HG03354 (cell line): ENCODE measurements at regions not wholly inside any gene's neighbourhood (a gene's known extent, or its start where the extent isn't known, plus 50 kb on each side); places are given as distances from the start of the nearest gene placed in this dataset.
A peak's percentile ranks its signal among the peaks of the same experiment; 100 is the strongest.
"Not testable (repeated sequence)": the region's sequence is repeated elsewhere in the genome, so short reads cannot be mapped to it uniquely, and the experiment has no call there.

Experiments used
- ATAC-seq: cut with Tn5 transposase; IDR thresholded peaks from one replicate; pipeline ENCODE4 v1.9.1; 2021; ENCODE audit warnings: mild to moderate bottlenecking; ENCODE audit not compliant: unreplicated experiment, poor library complexity, severe bottlenecking

- no peak for ATAC-seq
These were observed 55.0 kb upstream of the PPP1R2C start for GRCh38 chrX:42832764-42833549.

DNA sequence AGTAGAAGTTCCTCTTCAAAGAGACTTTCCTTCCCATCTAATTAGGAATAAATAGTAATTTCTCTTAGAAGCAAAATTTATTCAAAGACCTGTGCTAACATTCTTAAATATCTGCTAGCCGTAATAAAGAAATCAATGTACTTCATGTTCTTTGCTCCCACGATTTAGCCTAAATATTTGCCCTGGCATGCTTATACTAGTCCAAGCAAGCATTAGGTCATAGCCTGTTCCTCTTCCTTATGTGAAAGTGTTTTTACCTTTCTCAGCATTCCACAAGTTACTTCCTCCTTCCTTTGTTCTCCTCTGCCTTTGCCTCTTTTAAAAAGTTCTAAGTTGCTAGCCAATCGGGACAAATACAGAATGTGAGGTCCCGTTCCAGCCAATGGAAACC lies 55.6 kb upstream of the PPP1R2C start:
- ATAC-seq = not testable (repeated sequence)

- peak; percentile 59 for ATAC-seq
These were observed 59.3 kb upstream of the PPP1R2C start for GRCh38 chrX:42837101-42837726.

DNA sequence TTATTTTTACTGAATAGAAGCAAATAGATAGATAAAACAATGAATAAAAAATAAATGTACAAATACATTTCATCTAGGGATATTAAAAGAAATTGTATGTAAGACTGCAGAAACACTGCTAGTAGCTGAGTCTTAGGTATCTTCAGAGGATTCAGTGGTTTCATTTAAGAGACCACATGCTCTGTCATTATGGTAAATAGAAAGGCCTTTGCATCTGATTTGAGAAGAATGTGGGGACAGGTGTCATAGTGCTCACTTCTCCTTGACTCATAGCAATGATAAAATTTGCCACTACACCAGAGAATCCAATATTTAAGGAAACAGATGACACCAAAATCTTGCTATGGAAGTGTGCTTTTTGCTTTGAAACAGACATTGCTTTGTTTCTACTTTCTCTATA lies 59.8 kb upstream of the PPP1R2C start:
- ATAC-seq = peak; percentile 88

DNA sequence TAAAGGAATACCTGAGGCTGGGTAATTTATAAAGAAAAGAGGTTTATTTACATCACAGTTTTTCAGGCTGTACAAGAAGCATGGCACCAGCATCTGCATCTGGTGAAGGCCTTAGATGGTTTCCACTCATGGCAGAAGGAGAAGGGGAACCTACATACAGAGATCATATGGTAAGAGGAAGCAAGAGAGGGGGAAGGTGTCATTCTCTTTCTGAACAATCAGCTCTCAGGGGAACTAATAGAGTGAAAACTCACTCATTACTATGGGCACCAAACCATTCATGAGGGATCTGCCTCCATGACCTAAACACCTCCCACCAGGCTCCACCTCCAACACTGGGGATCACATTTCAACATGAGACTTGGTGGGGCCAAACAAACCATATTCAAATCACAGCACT lies 61.7 kb upstream of the PPP1R2C start:
- ATAC-seq = no peak

DNA sequence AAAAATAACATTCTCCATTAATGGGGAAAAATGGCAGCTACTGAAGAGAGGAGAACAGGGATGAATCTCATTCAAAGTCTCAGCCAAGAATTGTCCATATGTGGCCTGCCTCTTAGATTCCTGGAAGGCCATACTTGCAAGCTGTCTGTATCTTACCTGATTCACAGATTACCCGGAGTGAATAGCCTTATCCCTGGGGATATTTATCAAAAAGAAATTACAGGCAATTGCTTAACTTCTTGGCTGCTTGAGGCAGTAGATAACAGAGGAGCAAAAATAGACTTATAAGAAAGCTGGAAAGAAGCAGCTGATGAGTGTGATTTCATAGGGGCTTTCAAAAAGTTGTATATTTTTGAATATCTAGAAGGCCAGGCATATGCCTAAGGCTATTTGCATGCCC lies 68.8 kb upstream of the PPP1R2C start:
- ATAC-seq = no peak

GRCh38 chrX:42855259-42855658 lies 77.3 kb upstream of the PPP1R2C start:
- ATAC-seq = no peak

DNA sequence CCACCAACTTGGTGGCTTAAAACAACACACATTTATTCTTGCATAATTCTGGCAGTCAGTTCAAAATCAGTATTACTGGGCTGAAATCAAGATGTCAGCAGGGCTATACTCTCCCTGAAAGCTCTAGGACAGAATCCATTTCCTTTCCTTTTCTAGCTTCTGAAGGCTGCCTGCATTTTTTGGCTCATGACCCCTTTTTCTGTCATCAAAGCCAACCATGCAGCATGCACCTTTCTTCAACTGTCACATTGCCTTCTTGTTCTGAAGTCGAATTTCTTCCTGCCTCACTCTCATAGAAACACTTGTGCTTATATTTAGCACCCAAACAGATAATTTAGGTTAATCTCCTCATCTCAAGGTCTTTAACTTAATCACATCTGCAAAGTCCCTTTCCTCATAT lies 79.8 kb upstream of the PPP1R2C start:
- ATAC-seq = no peak

- no peak for ATAC-seq
These were observed 91.0 kb upstream of the PPP1R2C start for GRCh38 chrX:42869011-42869410.

GRCh38 chrX:42869659-42870476 lies 91.9 kb upstream of the PPP1R2C start:
- ATAC-seq = peak; percentile 91

DNA sequence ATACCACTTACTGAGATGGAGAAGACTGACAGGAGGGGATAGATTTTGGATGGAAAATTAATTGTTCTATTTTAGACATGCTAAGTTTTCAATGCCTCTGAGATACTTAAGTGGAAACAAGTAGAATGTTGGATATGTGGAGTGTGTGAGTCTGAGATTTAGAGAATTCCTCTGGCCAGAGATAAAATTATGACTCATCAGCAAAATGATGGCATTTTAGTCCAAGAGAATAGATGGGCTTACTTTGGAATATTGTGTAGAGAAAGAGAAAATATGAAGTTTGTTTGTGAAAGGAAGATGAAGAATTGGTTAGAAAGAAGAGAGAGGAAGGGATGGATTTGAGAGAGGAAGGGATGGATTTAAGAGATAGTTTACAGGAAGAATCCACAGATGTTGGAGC lies 108.6 kb upstream of the PPP1R2C start:
- no peak for ATAC-seq

DNA sequence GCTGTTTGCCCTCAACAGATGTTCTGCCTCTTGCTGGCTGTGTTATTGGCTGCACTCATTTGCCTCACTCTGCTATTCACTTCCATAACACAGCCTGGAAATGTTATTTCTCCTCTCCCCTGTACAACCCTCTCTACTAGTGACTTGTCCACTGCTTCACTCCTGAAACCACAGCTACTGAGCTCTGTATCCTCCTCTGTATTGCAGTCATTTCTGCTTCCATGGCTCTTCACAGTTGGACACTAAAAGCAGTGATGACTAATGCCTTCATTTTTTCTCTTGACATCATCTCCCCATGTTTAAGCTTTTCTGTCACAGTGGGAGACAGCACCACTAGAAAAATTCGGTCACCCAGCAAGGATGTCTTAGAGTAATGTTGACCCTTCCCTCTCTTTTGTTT lies 123.0 kb upstream of the PPP1R2C start:
- ATAC-seq = no peak

DNA sequence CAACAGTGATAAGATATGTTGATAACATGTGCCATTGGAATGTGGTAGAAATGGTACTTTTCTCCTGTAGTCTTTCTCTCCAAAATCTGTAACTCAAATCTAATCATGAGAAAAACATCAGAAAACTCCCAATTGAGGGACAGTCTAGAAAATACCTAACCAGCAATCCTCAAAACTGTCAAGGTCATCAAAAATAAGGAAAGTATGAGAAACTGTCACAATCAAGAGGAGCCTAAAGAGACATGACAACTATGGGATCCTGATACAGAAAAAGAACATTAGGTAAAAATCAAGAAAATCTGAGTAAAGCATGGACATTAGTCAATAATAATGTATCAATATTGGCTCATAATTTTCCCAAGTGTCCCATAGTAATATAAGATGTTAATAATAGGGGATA lies 124.5 kb upstream of the PPP1R2C start:
- ATAC-seq = no peak

DNA sequence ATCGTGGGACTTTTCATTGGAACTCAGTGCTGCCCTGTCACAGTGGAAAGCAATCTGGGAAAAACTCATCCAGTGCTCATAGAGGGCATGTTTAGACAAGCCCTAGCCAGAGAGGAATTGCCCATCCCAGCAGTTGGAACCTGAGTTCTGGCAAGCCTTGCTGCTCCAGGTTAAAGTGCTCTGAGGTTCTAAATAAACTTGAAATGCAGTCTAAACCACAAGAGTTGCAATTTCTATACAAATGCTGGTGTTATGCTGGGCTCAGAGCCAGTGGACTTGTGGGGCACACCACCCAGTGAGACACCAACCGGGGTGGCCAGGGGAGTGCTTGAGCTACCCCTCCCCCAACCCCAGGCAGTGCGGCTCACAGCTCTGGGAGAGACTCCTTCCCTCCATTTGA lies 142.8 kb upstream of the PPP1R2C start:
- ATAC-seq = no peak

DNA sequence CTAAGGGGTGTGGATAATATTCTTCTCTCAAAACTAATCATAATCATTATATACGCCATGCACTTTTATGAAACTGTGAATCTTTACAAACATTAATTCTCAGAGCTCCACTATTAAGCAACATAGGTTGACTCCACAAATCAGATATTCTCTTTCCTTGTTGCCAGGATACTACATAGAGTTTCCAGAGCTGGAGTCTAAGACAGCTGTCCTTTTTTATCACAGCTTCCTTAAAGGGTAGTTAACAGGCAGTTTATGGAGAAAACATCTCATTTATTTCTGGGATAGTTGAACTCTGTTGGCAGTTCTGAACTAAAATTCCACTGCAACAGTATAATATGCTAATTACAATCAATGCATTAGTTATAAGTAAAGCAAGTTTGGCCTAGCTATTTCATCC lies 152.1 kb upstream of the PPP1R2C start:
- ATAC-seq = no peak

- no peak for ATAC-seq
These were observed 153.0 kb upstream of the PPP1R2C start for GRCh38 chrX:42930951-42931350.

DNA sequence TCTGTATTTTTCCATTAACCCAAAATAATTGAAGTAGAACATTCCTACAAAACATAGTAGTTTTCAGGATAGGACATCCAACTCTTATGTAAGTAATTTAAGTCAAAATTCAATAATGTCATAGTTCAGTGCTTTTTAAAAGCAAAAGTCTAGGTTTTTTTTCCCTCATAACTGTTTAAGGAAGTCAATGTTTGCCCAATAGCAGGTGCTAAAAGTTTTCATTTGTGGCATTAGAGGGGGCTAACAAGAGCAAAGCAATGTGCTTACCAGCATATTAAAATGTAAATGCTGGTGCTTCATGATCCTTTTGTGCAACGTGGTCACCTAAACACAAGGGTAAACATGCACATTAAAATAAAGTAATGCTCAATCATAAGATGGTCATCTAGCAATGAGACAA lies 155.2 kb upstream of the PPP1R2C start:
- no peak for ATAC-seq

- ATAC-seq = peak; percentile 94
These were observed 156.2 kb upstream of the PPP1R2C start for GRCh38 chrX:42934020-42934726.

DNA sequence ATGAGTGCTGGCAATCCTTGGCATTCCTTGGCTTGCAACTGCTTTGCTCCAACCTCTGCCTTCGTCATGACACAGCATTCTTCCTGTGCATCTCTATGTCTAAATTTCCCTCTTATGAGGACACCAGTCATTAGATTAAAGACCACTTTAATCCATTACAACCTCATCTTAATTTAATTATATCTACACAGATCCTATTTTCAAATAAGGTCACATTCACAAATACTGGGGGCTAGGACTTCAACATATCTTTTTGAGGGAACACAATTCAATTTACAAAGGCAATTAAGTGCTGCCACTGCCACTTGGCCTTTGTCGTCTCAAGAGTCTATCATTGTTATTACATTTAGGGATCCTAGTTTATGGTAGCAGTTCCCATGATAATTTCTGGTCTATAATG lies 163.7 kb upstream of the PPP1R2C start:
- no peak for ATAC-seq
